Activated CD4-positive, alpha-beta T cell treated with anti-CD3 and anti-CD28 coated beads for 36 hours (primary cell): ENCODE measurements at regions not wholly inside any gene's neighbourhood (a gene's known extent, or its start where the extent isn't known, plus 50 kb on each side); places are given as distances from the start of the nearest gene placed in this dataset.

Experiments
- ATAC-seq: fragments of 200-7000 bp; cut with Tn5 transposase; one replicate; pipeline ENCODE4 v1.10.0; 2021; ENCODE audit warnings: mild to moderate bottlenecking, moderate library complexity
- CTCF ChIA-PET: fragments of 350-600 bp; sonication (Branson Sonifier 250); formaldehyde crosslinking; loops from one replicate; lab custom pipeline; 2021; ENCODE audit warnings: antibody characterized with exemption; lab: Charles Lee
- POLR2A ChIA-PET: fragments of 350-600 bp; sonication (Branson Sonifier 250); formaldehyde crosslinking; loops from one replicate; lab custom pipeline; 2021; ENCODE audit warnings: antibody characterized with exemption, inconsistent platforms; lab: Charles Lee
- DNase-seq: peaks from one replicate; pipeline ENCODE4 v3.0.0-alpha.2; 2020
- H3K27ac Mint-ChIP-seq: one replicate; pipeline ENCODE4 v1.8.0; 2021; ENCODE audit warnings: mixed read lengths
- H3K27me3 Mint-ChIP-seq: one replicate; pipeline ENCODE4 v1.8.0; 2021; ENCODE audit warnings: mixed read lengths
- H3K36me3 Mint-ChIP-seq: one replicate; pipeline ENCODE4 v1.8.0; 2021; ENCODE audit warnings: low read depth, mixed read lengths
- H3K4me1 Mint-ChIP-seq: one replicate; pipeline ENCODE4 v1.8.0; 2021; ENCODE audit warnings: mixed read lengths
- H3K4me3 Mint-ChIP-seq: one replicate; pipeline ENCODE4 v1.8.0; 2021; ENCODE audit warnings: mild to moderate bottlenecking, moderate library complexity, mixed read lengths
- H3K9me3 Mint-ChIP-seq: one replicate; pipeline ENCODE4 v1.8.0; 2021; ENCODE audit warnings: low read depth, mixed read lengths
- intact Hi-C, 2 experiments: fragments of 100-400 bp; cut with DNase I in 1 of 2; cut with micrococcal nuclease in 1 of 2; formaldehyde crosslinking; loops; one replicate each; pipeline versions ENCODE4 v1.14.2 to v1.15.1; 2022 to 2024; cut with DNase I, micrococcal nuclease

DNA sequence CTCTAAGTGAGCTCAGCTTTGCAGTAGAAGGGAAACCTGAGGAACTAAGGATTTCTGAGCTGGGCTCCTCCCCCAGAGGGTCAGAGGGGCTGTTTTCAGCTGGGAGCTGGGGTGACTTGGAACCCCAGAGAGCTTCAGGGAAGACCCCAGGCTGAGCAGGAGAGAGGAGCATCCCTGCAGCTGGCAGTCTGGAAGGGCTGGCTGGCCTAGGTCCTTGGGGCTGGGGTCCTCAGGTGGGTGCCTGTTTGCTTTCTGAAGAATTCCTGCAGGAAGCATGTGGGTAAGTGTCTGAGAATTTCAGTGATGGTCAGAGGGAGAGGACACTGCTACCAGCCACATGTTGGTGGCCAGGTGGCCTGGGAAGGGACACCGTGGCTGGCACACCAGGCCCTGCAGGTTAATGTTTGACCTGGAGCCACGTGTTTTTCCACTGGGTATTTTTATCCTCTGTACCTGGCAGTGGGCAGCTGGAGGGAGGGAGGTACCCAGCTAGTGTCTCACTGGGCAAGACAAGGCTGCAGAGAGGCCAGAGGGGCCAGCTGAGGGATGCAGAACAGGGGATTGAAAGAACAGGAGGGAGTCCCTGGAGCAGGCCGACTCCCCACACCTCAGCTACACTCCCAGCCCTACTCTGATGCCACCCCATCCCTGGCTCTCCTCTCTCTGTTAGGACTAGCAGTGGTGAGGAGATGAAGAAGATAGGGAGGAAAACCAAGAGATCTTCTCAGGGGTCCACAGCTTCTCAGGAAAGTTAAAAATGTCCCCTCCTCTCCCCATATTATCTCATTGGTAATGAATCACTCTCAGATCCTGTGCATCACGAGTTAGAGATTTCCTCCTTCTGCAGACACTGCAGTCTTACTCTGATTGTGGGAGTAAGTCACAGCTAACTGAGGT lies 143.6 kb downstream of the VEGFA start:
- Mint-ChIP-seq H3K4me3 (no peak overlapping the region), H3K27ac (no peak overlapping the region), H3K9me3 (no peaks in the 10 kb centered on the region), H3K36me3 (no peaks in the 10 kb centered on the region), H3K4me1 (no peaks in the 10 kb centered on the region), H3K27me3 (no peaks in the 10 kb centered on the region)
- DNase-seq = no peak
- intact Hi-C loops = no loop called here
- ChIA-PET CTCF (interaction anchor here (0.6 to 0.7 kb wide), 2 partner anchors 48 to 383 kb away, joined by 3 to 4 read pairs; no protein-coding TSS in a partner anchor), POLR2A (interaction anchor here (0.6 kb wide), 1 partner anchor 12 kb away, joined by 3 read pairs; no protein-coding TSS in a partner anchor)
- no peak for ATAC-seq

DNA sequence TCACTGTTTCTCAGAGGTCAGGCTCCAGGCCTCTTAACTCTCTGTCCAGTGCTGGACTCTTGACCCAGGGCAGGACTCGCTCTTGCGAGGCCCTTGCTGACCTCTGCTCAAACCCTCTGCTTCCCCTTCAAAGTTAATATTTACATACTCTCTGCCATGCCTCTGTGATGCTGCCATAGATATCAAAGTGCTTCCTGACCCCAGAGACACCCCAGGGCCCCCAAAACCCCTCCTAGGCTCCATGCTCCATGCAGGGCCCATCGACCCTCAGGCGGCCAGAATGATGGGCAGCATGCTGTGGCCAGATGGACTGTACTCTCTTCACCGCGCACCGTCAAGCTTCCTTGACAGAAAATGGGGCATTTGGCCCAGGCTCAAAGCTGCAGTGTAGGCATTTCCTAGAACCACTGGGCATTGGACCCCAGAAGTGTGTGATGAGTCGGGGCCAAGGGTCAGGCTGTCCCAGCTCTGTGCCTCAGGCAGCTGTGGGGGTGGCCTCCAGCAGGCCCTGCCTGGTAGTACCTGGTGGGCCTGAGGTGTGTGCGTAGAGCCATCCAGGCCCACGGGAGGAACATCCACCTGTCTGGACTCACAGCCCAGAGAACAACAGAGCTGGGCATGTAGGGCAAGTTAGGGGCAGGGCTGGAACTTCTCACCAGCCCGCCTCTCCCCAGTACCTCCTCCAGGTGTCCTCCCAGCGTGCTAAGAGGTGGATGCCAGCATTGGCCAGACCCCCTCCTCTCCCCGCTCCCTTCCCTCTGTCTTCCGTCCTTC lies 142.8 kb downstream of the VEGFA start:
- no peak overlapping the region for H3K4me3 Mint-ChIP-seq
- no peaks in the 10 kb centered on the region for H3K4me1 Mint-ChIP-seq
- H3K27ac Mint-ChIP-seq = no peak overlapping the region
- DNase-seq (no peak), ATAC-seq (no peak)
- H3K36me3 Mint-ChIP-seq = no peaks in the 10 kb centered on the region
- no peaks in the 10 kb centered on the region for H3K9me3 Mint-ChIP-seq
- ChIA-PET POLR2A (interaction anchor here (0.6 kb wide), 1 partner anchor 139 kb away, joined by 3 read pairs; no protein-coding TSS in a partner anchor), CTCF (interaction anchor here (0.7 to 1.1 kb wide), 3 partner anchors 9 to 47 kb away, joined by 4 read pairs; no protein-coding TSS in a partner anchor)
- no peaks in the 10 kb centered on the region for H3K27me3 Mint-ChIP-seq
- intact Hi-C loops = no loop called here

DNA sequence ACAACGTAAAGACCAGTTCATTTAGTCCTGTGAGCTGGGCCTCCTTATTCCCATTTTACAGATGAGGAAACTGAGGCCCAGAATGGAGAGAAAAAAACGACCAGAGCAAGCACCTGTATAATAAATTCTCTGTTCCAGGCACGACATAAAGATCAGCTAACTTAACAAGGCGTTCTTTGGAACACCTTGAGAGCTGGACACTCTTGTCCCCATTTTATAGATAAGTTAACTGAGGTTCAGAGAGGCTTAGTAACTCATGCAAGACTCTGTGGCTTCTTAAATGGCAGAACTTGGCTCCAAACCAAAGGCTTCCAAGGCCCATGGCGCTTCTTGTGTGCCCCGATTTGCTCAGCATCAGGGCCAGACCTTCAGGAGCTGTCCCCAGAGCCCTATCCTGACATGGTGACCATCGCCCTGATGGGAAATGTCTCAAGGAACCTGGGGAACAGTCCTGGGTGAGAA lies 142.1 kb downstream of the VEGFA start:
- Mint-ChIP-seq H3K4me3 (no peak overlapping the region), H3K27me3 (no peaks in the 10 kb centered on the region), H3K9me3 (no peaks in the 10 kb centered on the region), H3K4me1 (no peaks in the 10 kb centered on the region), H3K36me3 (no peaks in the 10 kb centered on the region), H3K27ac (no peak overlapping the region)
- intact Hi-C loops = no loop called here
- CTCF ChIA-PET = interaction anchor here (0.6 to 1.1 kb wide), 3 partner anchors 9 to 32 kb away, joined by 3 to 4 read pairs (median 4); no protein-coding TSS in a partner anchor
- DNase-seq (no peak), ATAC-seq (no peak)
- POLR2A ChIA-PET = interaction anchor here (0.6 kb wide), 2 partner anchors 81 to 140 kb away, joined by 3 to 5 read pairs; no protein-coding TSS in a partner anchor

DNA sequence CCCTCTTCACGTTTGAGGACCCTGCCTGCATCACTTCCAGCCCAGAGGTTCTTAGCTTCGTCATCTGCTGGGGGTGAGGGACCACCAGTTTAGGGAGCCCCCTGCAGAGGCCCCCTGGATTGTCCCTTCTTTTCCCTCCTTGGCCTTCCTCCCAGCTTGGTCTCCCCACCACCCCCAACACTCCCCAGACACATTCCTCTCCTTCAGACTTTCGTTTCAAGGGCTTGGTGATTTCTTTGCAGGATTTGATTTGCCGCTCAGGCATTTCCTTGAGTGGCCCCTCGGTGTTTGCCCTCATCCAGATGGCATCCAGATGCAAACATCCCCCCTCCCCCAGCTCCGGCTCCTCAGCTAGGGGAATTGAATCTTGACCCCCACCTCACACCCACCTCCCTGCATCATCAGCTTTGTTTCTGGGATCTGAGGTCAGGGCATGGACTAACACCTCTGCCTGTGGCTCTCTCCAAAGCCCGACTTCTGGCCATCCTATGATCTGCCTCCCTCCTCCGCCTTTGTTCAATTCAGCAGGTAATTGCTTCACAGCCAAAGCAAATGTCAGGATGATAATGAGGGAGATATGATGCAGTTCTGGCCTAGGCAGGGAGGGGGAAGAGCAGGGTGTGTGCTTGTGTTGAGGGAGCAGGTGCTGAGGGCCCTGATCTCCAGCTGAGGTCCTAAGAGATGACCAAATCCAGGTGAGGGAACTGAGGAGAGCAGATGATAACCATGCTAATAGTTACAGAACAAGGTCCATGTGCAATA lies 141.5 kb downstream of the VEGFA start:
- Mint-ChIP-seq H3K27me3 (peaks cover 2% of the 10 kb centered on the region), H3K36me3 (no peaks in the 10 kb centered on the region), H3K9me3 (no peaks in the 10 kb centered on the region), H3K4me3 (no peak overlapping the region), H3K4me1 (no peaks in the 10 kb centered on the region), H3K27ac (no peak overlapping the region)
- CTCF ChIA-PET = interaction anchor here (0.6 to 1.1 kb wide), 3 partner anchors 8 to 33 kb away, joined by 3 to 4 read pairs (median 4); no protein-coding TSS in a partner anchor
- POLR2A ChIA-PET = interaction anchor here (0.6 kb wide), 1 partner anchor 82 kb away, joined by 5 read pairs; no protein-coding TSS in a partner anchor
- ATAC-seq (no peak), DNase-seq (no peak)
- intact Hi-C loops = no loop called here

DNA sequence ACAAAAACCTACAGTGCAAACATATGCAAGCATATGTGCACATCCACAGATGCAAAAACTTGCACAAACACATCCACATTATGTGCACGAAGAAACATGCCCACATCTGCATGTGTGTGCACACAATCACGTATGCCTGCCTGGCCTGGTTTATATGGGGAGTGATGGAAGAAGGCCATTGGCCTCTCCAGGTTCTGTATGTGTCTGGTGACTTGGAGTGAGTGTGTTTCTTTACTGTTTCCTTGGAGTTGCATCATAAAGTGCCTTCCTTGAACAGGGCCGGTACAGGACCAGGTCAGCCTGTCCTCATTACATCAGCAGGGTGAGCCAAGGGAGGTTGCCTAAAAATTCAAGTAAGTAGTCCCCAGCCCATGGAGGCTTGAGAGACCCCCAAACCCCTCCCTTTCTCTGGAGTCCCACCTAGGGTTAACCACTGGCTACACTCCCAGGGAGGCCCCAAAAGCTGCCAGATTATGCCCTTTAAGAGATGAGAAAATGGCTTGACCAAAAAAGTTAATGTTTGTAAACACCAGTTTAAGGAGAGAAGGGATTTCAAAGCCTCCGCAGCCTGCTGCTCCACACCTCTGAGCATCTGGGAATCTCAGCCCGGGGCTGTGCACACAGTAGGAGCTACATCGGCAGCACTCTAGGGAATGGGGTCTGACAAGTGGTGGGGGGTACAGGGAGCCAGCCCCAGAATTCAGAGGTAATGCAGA lies 140.8 kb downstream of the VEGFA start:
- Mint-ChIP-seq H3K4me3 (no peak overlapping the region), H3K27me3 (peaks cover 2% of the 10 kb centered on the region), H3K9me3 (no peaks in the 10 kb centered on the region), H3K27ac (no peak overlapping the region), H3K4me1 (no peaks in the 10 kb centered on the region), H3K36me3 (no peaks in the 10 kb centered on the region)
- ChIA-PET CTCF (no interaction called here), POLR2A (no interaction called here)
- ATAC-seq = peak; percentile 36
- DNase-seq = no peak
- intact Hi-C loops = no loop called here

DNA sequence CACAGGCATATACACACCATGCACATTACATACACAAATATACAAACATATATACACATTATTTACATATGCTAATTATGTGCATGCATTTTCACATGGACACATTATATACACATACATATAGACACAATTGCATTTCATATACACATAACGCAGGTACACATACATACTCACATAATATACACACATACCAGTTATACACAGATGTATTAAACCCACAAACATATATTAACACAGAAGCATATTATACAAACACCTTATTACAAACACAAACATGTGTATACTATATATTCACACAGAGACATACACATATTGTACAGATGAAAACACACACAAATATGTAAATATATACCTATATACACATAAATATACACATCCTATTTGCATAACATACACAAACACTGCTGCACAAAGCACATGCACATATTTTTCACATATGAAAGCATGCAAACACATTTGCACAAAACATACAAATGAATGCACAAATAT lies 140.2 kb downstream of the VEGFA start:
- Mint-ChIP-seq H3K4me3 (no peak overlapping the region), H3K27ac (no peak overlapping the region), H3K27me3 (peaks cover 2% of the 10 kb centered on the region), H3K36me3 (no peaks in the 10 kb centered on the region), H3K4me1 (no peaks in the 10 kb centered on the region), H3K9me3 (no peaks in the 10 kb centered on the region)
- DNase-seq = no peak
- ChIA-PET POLR2A (no interaction called here), CTCF (no interaction called here)
- intact Hi-C loops = no loop called here
- ATAC-seq = no peak

DNA sequence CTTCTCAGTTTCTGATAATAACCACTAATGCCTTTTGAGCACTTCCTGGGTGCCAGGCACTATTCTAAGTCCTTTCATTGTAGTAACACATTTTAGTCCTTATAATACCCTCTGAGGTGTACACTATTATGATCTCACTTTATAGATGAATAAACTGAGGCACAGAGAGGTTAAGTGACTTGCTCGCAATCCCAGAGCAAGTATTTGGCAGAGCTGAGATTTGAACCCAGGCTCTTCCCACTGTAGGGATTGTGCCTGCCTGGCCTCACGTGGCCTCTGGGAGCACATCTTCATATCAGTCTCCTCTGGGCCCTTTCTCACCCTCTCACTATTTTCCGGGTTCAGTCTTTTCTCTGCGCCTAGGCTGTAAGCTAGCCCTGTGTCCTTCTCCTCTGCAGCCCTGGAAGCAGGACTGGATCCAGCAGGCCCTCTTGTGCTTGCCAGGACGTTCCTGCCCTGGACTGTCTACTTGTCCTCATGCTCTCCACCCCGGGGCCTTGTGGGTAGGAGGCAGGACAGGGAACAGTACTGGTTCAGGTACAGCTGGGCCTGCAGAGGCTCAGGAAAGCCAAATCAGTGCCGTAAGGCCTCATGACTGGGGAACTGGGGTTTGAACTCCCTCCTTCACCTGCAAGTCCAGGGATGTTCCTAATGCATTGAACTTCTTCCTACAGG lies 139.6 kb downstream of the VEGFA start:
- ATAC-seq (no peak), DNase-seq (no peak)
- ChIA-PET CTCF (interaction anchor here (0.6 kb wide), 1 partner anchor 11 kb away, joined by 3 read pairs; no protein-coding TSS in a partner anchor), POLR2A (no interaction called here)
- Mint-ChIP-seq H3K4me3 (no peak overlapping the region), H3K27me3 (peaks cover 2% of the 10 kb centered on the region), H3K9me3 (no peaks in the 10 kb centered on the region), H3K4me1 (no peaks in the 10 kb centered on the region), H3K36me3 (no peaks in the 10 kb centered on the region), H3K27ac (no peak overlapping the region)
- intact Hi-C loops = no loop called here

DNA sequence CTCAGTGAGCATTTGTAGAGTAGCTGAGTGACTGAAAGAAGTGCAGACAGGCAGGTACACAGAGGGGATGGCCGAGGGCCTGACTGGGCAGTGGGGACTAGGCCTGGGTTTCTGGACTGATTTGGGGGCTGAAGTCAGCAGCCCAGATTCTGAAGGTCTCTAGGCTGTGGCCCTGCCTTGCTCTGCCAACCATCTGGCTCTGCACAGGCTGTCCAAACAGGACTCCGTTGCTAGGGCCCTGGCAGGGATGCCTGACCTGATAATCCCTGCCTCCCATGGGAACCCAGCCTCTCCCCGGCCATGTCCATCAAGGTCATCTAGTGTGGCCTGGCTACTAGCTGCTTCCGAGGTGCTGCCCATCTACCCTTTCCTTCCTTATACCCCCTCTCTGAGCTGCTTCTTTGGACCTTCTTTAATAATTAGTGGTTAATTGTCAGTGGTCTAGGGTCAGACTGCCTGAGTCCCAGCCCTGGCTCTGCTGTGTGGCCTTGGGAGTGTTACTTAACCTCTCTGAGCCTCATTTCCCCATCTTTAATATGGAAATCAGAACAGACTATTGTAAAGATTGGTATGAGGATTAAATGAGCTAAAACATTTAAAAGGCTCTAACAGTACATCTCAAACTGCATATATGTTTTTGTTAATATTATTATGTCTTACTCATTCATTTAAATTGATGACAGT lies 137.9 kb downstream of the VEGFA start:
- Mint-ChIP-seq H3K27ac (no peak overlapping the region), H3K4me1 (no peaks in the 10 kb centered on the region), H3K27me3 (peaks cover 2% of the 10 kb centered on the region), H3K36me3 (no peaks in the 10 kb centered on the region), H3K4me3 (no peak overlapping the region), H3K9me3 (no peaks in the 10 kb centered on the region)
- POLR2A ChIA-PET = no interaction called here
- CTCF ChIA-PET = interaction anchor here (1.4 kb wide), 1 partner anchor 10 kb away, joined by 3 read pairs; no protein-coding TSS in a partner anchor
- ATAC-seq (no peak), DNase-seq (no peak)
- intact Hi-C loops = no loop called here

DNA sequence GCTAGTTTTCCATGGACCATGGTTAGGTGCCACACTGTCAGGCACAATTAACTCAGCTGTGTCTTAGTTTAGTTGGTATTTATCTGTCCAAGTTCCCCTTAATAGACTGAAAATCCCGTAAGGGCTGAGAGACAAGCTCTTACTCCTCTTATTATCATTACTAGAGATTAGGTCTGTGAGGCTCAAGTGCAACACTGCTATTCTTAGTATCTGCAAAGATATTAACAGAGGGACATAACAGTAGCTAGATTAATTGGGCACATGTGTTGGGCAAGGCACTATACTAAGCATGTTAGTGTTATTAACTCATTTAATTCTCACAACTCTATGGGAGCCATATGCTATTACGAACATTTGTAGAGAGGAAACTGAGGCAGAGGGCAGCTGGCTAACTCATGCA lies 137.3 kb downstream of the VEGFA start:
- CTCF ChIA-PET = interaction anchor here (0.7 to 1.4 kb wide), 2 partner anchors 10 to 78 kb away, joined by 3 to 4 read pairs; no protein-coding TSS in a partner anchor
- no peak for DNase-seq
- no peak overlapping the region for H3K4me3 Mint-ChIP-seq
- POLR2A ChIA-PET = no interaction called here
- ATAC-seq = no peak
- no peaks in the 10 kb centered on the region for H3K4me1 Mint-ChIP-seq
- peaks cover 2% of the 10 kb centered on the region for H3K27me3 Mint-ChIP-seq
- intact Hi-C loops = no loop called here
- no peak overlapping the region for H3K27ac Mint-ChIP-seq
- no peaks in the 10 kb centered on the region for H3K36me3 Mint-ChIP-seq
- H3K9me3 Mint-ChIP-seq = no peaks in the 10 kb centered on the region
